GM18907 (cell line): ENCODE measurements at regions not wholly inside any gene's neighbourhood (a gene's known extent, or its start where the extent isn't known, plus 50 kb on each side); places are given as distances from the start of the nearest gene placed in this dataset.

Experiments
- ATAC-seq: cut with Tn5 transposase; IDR thresholded peaks from one replicate; pipeline ENCODE4 v1.9.1; 2021; ENCODE audit warnings: mild to moderate bottlenecking, moderate library complexity; ENCODE audit not compliant: unreplicated experiment

GRCh38 chr14:48456051-48456450 lies 780.6 kb upstream of the MDGA2 start:
- no peak for ATAC-seq

GRCh38 chr14:48454887-48455286 lies 779.5 kb upstream of the MDGA2 start:
- no peak for ATAC-seq

- ATAC-seq = no peak
Measured at GRCh38 chr14:48452437-48452995, 777.1 kb upstream of the MDGA2 start.

GRCh38 chr14:48435221-48435620 lies 759.8 kb upstream of the MDGA2 start:
- no peak for ATAC-seq

GRCh38 chr14:48430805-48431204 lies 755.4 kb upstream of the MDGA2 start:
- no peak for ATAC-seq

- no peak for ATAC-seq
Measured at GRCh38 chr14:48429512-48429911, 754.1 kb upstream of the MDGA2 start.

- ATAC-seq = no peak
Measured at GRCh38 chr14:48417715-48418500, 742.5 kb upstream of the MDGA2 start.

- ATAC-seq = no peak
Measured at GRCh38 chr14:48401321-48401720, 725.9 kb upstream of the MDGA2 start.

GRCh38 chr14:48398675-48399282 lies 723.4 kb upstream of the MDGA2 start:
- ATAC-seq = no peak

- ATAC-seq = no peak
Measured at GRCh38 chr14:48391661-48392060, 716.3 kb upstream of the MDGA2 start.

GRCh38 chr14:48390346-48390745 lies 714.9 kb upstream of the MDGA2 start:
- no peak for ATAC-seq

GRCh38 chr14:48384821-48385220 lies 709.4 kb upstream of the MDGA2 start:
- no peak for ATAC-seq

- no peak for ATAC-seq
Measured at GRCh38 chr14:48382961-48383360, 707.6 kb upstream of the MDGA2 start.

GRCh38 chr14:48378541-48378940 lies 703.1 kb upstream of the MDGA2 start:
- ATAC-seq = no peak

GRCh38 chr14:48373981-48374380 lies 698.6 kb upstream of the MDGA2 start:
- ATAC-seq = no peak

- ATAC-seq = no peak
Measured at GRCh38 chr14:48350971-48351370, 675.6 kb upstream of the MDGA2 start.

GRCh38 chr14:48349689-48350088 lies 674.3 kb upstream of the MDGA2 start:
- ATAC-seq = no peak

- no peak for ATAC-seq
Measured at GRCh38 chr14:48341069-48341468, 665.7 kb upstream of the MDGA2 start.

- ATAC-seq = no peak
Measured at GRCh38 chr14:48333221-48333920, 658.0 kb upstream of the MDGA2 start.

- ATAC-seq = no peak
Measured at GRCh38 chr14:48331421-48331820, 656.0 kb upstream of the MDGA2 start.

GRCh38 chr14:48325486-48325885 lies 650.1 kb upstream of the MDGA2 start:
- no peak for ATAC-seq

GRCh38 chr14:48323665-48324064 lies 648.3 kb upstream of the MDGA2 start:
- no peak for ATAC-seq
